WTC11 (cell line): ENCODE measurements at regions not wholly inside any gene's neighbourhood (a gene's known extent, or its start where the extent isn't known, plus 50 kb on each side); places are given as distances from the start of the nearest gene placed in this dataset.

Source experiments
- ATF3 ChIP-seq: sonication (generic); formaldehyde crosslinking; conservative IDR thresholded peaks from 2 replicates; pipeline ENCODE4 v1.8.1; 2022; ENCODE audit warnings: mild to moderate bottlenecking, missing genetic modification reagents
- CREB1 ChIP-seq: sonication (generic); formaldehyde crosslinking; IDR thresholded peaks from 2 replicates; pipeline ENCODE4 v1.8.0; 2023; ENCODE audit warnings: mild to moderate bottlenecking, missing genetic modification reagents
- CTCF ChIP-seq: fragments of 200-600 bp; IDR thresholded peaks from 2 replicates; pipeline ENCODE4 v1.8.0; 2022; ENCODE audit warnings: antibody characterized with exemption
- E2F4 ChIP-seq: sonication (generic); formaldehyde crosslinking; IDR thresholded peaks from 2 replicates; pipeline ENCODE4 v1.8.1; 2022; ENCODE audit warnings: low read depth, mild to moderate bottlenecking, moderate library complexity, missing genetic modification reagents, borderline replicate concordance
- E2F5 ChIP-seq: sonication (generic); formaldehyde crosslinking; IDR thresholded peaks from 2 replicates; pipeline ENCODE4 v1.8.1; 2022; ENCODE audit warnings: mild to moderate bottlenecking, moderate library complexity, missing genetic modification reagents
- OVOL2 ChIP-seq: fragments of 250-450 bp; sonication (Bioruptor Pico); IDR thresholded peaks from 2 replicates; pipeline ENCODE4 v1.9.0; 2021; ENCODE audit warnings: mild to moderate bottlenecking, borderline replicate concordance
- TEAD4 ChIP-seq: sonication (generic); formaldehyde crosslinking; IDR thresholded peaks from 2 replicates; pipeline ENCODE4 v1.8.0; 2022; ENCODE audit warnings: mild to moderate bottlenecking, missing genetic modification reagents

- no peak for TF ChIP-seq CREB1 (CRISPR knock-in tag)
- TF ChIP-seq CTCF = no peak
- no peak for TF ChIP-seq OVOL2 (CRISPR knock-in tag)
- no peak for TF ChIP-seq E2F5 (CRISPR knock-in tag)
- TF ChIP-seq ATF3 = no peak
- no peak for TF ChIP-seq E2F4 (CRISPR knock-in tag)
- no peak for TF ChIP-seq TEAD4 (CRISPR knock-in tag)
Measured at GRCh38 chr6:8623441-8623840, 188.1 kb upstream of the SLC35B3 start.
